Endothelial cell of umbilical vein (primary cell): ENCODE measurements at regions not wholly inside any gene's neighbourhood (a gene's known extent, or its start where the extent isn't known, plus 50 kb on each side); places are given as distances from the start of the nearest gene placed in this dataset.

ENCODE experiments used
- EZH2 ChIP-seq: IDR thresholded peaks from 2 replicates; pipeline ENCODE4 v1.6.1; 2012; ENCODE audit warnings: borderline replicate concordance, low read depth, mild to moderate bottlenecking, moderate library complexity, low read length, inconsistent platforms; ENCODE audit not compliant: severe bottlenecking
- FOS ChIP-seq: IDR thresholded peaks from 2 replicates; pipeline ENCODE4 v1.6.1; 2011; ENCODE audit warnings: mild to moderate bottlenecking, low read length, moderate library complexity, borderline replicate concordance; ENCODE audit not compliant: insufficient read depth
- GATA2 ChIP-seq: IDR thresholded peaks from 2 replicates; pipeline ENCODE4 v1.7.0; 2011; ENCODE audit warnings: low read depth, mild to moderate bottlenecking, moderate library complexity, mixed read lengths, low read length; ENCODE audit not compliant: insufficient read length, insufficient read depth
- JUN ChIP-seq: IDR thresholded peaks from 2 replicates; pipeline ENCODE4 v1.6.1; 2011; ENCODE audit warnings: borderline replicate concordance, low read depth; ENCODE audit not compliant: insufficient read length, insufficient read depth
- MAX ChIP-seq: IDR thresholded peaks from 2 replicates; pipeline ENCODE4 v1.6.1; 2011; ENCODE audit not compliant: insufficient read depth, insufficient read length
- MYC ChIP-seq: IDR thresholded peaks from one replicate; pipeline ENCODE4 v1.6.1; 2011; ENCODE audit warnings: mild to moderate bottlenecking, low read depth, low read length
- POLR2A ChIP-seq: IDR thresholded peaks from 2 replicates; pipeline ENCODE4 v1.6.1; 2012; ENCODE audit warnings: low read depth, mild to moderate bottlenecking, control low read depth, low read length
- POLR2AphosphoS5 ChIP-seq: IDR thresholded peaks from 2 replicates; pipeline ENCODE4 v1.6.1; 2012; ENCODE audit warnings: low read depth, mild to moderate bottlenecking, control low read depth, low read length, moderate library complexity; ENCODE audit not compliant: insufficient read depth
- TF ChIP-seq, protein P1 (sequence below), 2 donors: IDR thresholded peaks; 1 replicate in 1 of 2; 2 replicates in 1 of 2; pipeline ENCODE4 v1.5.1; 2011; ENCODE audit warnings: low read length in 2 of 2, mild to moderate bottlenecking in 2 of 2, moderate library complexity in 2 of 2, control low read depth in 1 of 2, inconsistent platforms in 1 of 2, low read depth in 1 of 2; ENCODE audit not compliant: insufficient read depth in 1 of 2; ENCODE audit errors: extremely low read depth in 1 of 2

GRCh38 chr10:113480081-113480360, 72.8 kb upstream of the HABP2 start:
- TF ChIP-seq, protein P1, sequence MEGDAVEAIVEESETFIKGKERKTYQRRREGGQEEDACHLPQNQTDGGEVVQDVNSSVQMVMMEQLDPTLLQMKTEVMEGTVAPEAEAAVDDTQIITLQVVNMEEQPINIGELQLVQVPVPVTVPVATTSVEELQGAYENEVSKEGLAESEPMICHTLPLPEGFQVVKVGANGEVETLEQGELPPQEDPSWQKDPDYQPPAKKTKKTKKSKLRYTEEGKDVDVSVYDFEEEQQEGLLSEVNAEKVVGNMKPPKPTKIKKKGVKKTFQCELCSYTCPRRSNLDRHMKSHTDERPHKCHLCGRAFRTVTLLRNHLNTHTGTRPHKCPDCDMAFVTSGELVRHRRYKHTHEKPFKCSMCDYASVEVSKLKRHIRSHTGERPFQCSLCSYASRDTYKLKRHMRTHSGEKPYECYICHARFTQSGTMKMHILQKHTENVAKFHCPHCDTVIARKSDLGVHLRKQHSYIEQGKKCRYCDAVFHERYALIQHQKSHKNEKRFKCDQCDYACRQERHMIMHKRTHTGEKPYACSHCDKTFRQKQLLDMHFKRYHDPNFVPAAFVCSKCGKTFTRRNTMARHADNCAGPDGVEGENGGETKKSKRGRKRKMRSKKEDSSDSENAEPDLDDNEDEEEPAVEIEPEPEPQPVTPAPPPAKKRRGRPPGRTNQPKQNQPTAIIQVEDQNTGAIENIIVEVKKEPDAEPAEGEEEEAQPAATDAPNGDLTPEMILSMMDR (IDR thresholded peaks at IDR 0.05; ENCODE audit: extremely low read depth in 1 of 2, insufficient read depth in 1 of 2, low read depth in 1 of 2, low read length in 2 of 2), result no peak
- TF ChIP-seq EZH2, result no peak
- no peak for TF ChIP-seq MAX
- no peak for TF ChIP-seq POLR2A
- TF ChIP-seq POLR2AphosphoS5, result no peak
- no peak for TF ChIP-seq MYC
- no peak for TF ChIP-seq FOS
- TF ChIP-seq JUN, result no peak
- TF ChIP-seq GATA2, result no peak
